GM12878 (cell line): ENCODE measurements at regions not wholly inside any gene's neighbourhood (a gene's known extent, or its start where the extent isn't known, plus 50 kb on each side); places are given as distances from the start of the nearest gene placed in this dataset.

Source experiments
- ATAC-seq: fragments of 200-7000 bp; cut with Tn5 transposase; 3 replicates; pipeline ENCODE4 v1.9.1; 2020; ENCODE audit warnings: mild to moderate bottlenecking, moderate library complexity
- BruUV-seq: library from RNA; stranded (reverse); fragments of 400-500 nt; replicated peaks from 2 replicates; lab custom pipeline; 2021; lab: Mats Ljungman, UMichigan
- CTCF ChIA-PET: fragments of 300-600 bp; sonication (Branson Sonifier 250); formaldehyde crosslinking; extraction: SDS; loops from one replicate; lab custom pipeline; 2021; ENCODE audit warnings: inconsistent platforms; lab: Yijun Ruan, JAX
- POLR2A ChIA-PET: fragments of 350-600 bp; formaldehyde crosslinking; extraction: SDS; loops from one replicate; lab custom pipeline; 2021; ENCODE audit warnings: inconsistent platforms; lab: Charles Lee
- RAD21 ChIA-PET: fragments of 300-600 bp; sonication (Branson Sonifier 250); formaldehyde crosslinking; loops from one replicate; lab custom pipeline; 2023; ENCODE audit warnings: antibody characterized with exemption; ENCODE audit not compliant: unreplicated experiment; lab: Charles Lee
- SMC1A ChIA-PET: fragments of 300-600 bp; sonication (Branson Sonifier 250); formaldehyde crosslinking; loops from one replicate; lab custom pipeline; 2023; ENCODE audit not compliant: unreplicated experiment, uncharacterized antibody; lab: Charles Lee
- DNase-seq: peaks from one replicate; pipeline ENCODE4 v3.0.0-alpha.2; 2011; ENCODE audit warnings: low read depth, low spot score
- FAIRE-seq: peaks from 3 replicates; lab custom pipeline; 2011; peaks lifted over from hg19 to GRCh38; lab: Jason Lieb, UNC
- H2AFZ ChIP-seq: 2 replicates; pipeline ENCODE4 v1.6.0; 2011; ENCODE audit warnings: low read depth, low read length, control low read depth; ENCODE audit not compliant: control insufficient read depth
- H3K27ac ChIP-seq: 2 replicates; pipeline ENCODE4 v1.5.1; 2011; ENCODE audit warnings: control low read depth; ENCODE audit not compliant: control insufficient read depth, insufficient read depth
- H3K27me3 ChIP-seq, 2 experiments: replicated peaks in 1 of 2; 2 replicates each; pipeline versions ENCODE4 v1.6.0 to v1.6.1; 2011; ENCODE audit warnings: low read length in 1 of 2; ENCODE audit not compliant: control insufficient read depth in 2 of 2, insufficient read depth in 2 of 2
- H3K36me3 ChIP-seq, 2 experiments: 2 replicates each; pipeline ENCODE4 v1.5.1; 2011; ENCODE audit warnings: low read length in 1 of 2; ENCODE audit not compliant: control insufficient read depth in 2 of 2, insufficient read depth in 2 of 2
- H3K4me1 ChIP-seq: 2 replicates; pipeline ENCODE4 v1.6.1; 2011; ENCODE audit warnings: mild to moderate bottlenecking, low read length, moderate library complexity, mixed read lengths; ENCODE audit not compliant: control insufficient read depth, insufficient read depth
- H3K4me2 ChIP-seq: 2 replicates; pipeline ENCODE4 v1.6.0; 2011; ENCODE audit warnings: control low read depth; ENCODE audit not compliant: control insufficient read depth, insufficient read depth
- H3K4me3 ChIP-seq: fragments of 200-600 bp; sonication (generic); 2 replicates; pipeline ENCODE4 v1.5.1; 2016
- H3K79me2 ChIP-seq: 2 replicates; pipeline ENCODE4 v1.6.0; 2011; ENCODE audit warnings: low read length; ENCODE audit not compliant: control insufficient read depth, insufficient read depth
- H3K9ac ChIP-seq: 2 replicates; pipeline ENCODE4 v1.8.0; 2011; ENCODE audit warnings: low read length, control low read depth, mixed read lengths; ENCODE audit not compliant: control insufficient read depth, insufficient read depth
- H3K9me3 ChIP-seq: replicated peaks from 3 replicates; pipeline ENCODE4 v1.5.1; 2011; ENCODE audit warnings: mild to moderate bottlenecking, low read length; ENCODE audit not compliant: control insufficient read depth, insufficient read depth
- H4K20me1 ChIP-seq: 2 replicates; pipeline ENCODE4 v1.6.0; 2011; ENCODE audit not compliant: control insufficient read depth, insufficient read depth
- CHD1 ChIP-seq: IDR thresholded peaks from 2 replicates; pipeline ENCODE4 v1.6.1; 2012; ENCODE audit warnings: low read depth, low read length, improper control_type of control experiment
- FOXM1 ChIP-seq: IDR thresholded peaks from 2 replicates; pipeline ENCODE4 v1.6.1; 2012; ENCODE audit warnings: low read depth, mild to moderate bottlenecking, inconsistent platforms, low read length, moderate library complexity
- MLLT1 ChIP-seq: fragments of 450-650 bp; IDR thresholded peaks from 2 replicates; pipeline ENCODE4 v1.6.1; 2016; ENCODE audit warnings: mild to moderate bottlenecking
- NFYA ChIP-seq: IDR thresholded peaks from 2 replicates; pipeline ENCODE4 v1.6.1; 2011; ENCODE audit warnings: low read depth, mild to moderate bottlenecking, low read length, improper control_type of control experiment, borderline replicate concordance
- RB1 ChIP-seq: fragments of 450-650 bp; formaldehyde crosslinking; IDR thresholded peaks from 2 replicates; pipeline ENCODE4 v1.6.1; 2017; ENCODE audit warnings: mild to moderate bottlenecking, borderline replicate concordance
- STAT3 ChIP-seq: IDR thresholded peaks from 2 replicates; pipeline ENCODE4 v1.6.1; 2011; ENCODE audit warnings: low read depth, low read length, improper control_type of control experiment
- ZBED1 ChIP-seq: IDR thresholded peaks from 2 replicates; pipeline ENCODE4 v1.6.1; 2016; ENCODE audit warnings: borderline replicate concordance
- ZSCAN29 ChIP-seq: fragments of 450-650 bp; IDR thresholded peaks from 2 replicates; pipeline ENCODE4 v1.6.1; 2017; ENCODE audit warnings: mild to moderate bottlenecking, moderate library complexity
- ZZZ3 ChIP-seq: IDR thresholded peaks from 2 replicates; pipeline ENCODE4 v1.6.1; 2011; ENCODE audit warnings: low read depth; ENCODE audit not compliant: control insufficient read depth, insufficient read length
- WGBS: methylation state at CpG from one replicate; pipeline ENCODE4 v1.1.6; 2016; ENCODE audit warnings: low lambda C conversion rate; ENCODE audit not compliant: insufficient replicate concordance, insufficient coverage; ENCODE audit errors: missing lambda C conversion rate; 5-methylcytosine and 5-hydroxymethylcytosine counted together
- in situ Hi-C: fragments of 300-500 bp; cut with MboI; formaldehyde crosslinking; loops from 9 replicates; pipeline ENCODE4 v1.14.3; 2018; ENCODE audit warnings: mixed read lengths
- intact Hi-C: fragments of 100-400 bp; cut with micrococcal nuclease; formaldehyde crosslinking; loops from one replicate; pipeline ENCODE4 v1.14.2; 2022; ENCODE audit not compliant: unreplicated experiment

- in situ Hi-C loops = no loop called here
- H3K4me3 ChIP-seq = no peak overlapping the region
- TF ChIP-seq ZBED1 (no peak), ZZZ3 (no peak), FOXM1 (no peak), STAT3 (no peak), ZSCAN29 (no peak), CHD1 (no peak), RB1 (no peak), NFYA (no peak), MLLT1 (no peak)
- TF ChIP-seq, all 136 proteins: peak for 0
- H3K79me2 ChIP-seq = no peaks in the 10 kb centered on the region
- no peak for ATAC-seq
- SMC1A ChIA-PET = no interaction called here
- no peak for FAIRE-seq
- H3K9me3 ChIP-seq = no peaks in the 10 kb centered on the region
- no peak overlapping the region for H3K9ac ChIP-seq
- DNase-seq = no peak
- WGBS = 52% methylated on average over 7 of the region's 7 CpGs
- no peaks in the 10 kb centered on the region for H4K20me1 ChIP-seq
- POLR2A ChIA-PET = no interaction called here
- no TSS peak for BruUV-seq
- intact Hi-C loops = no loop called here
- H3K27me3 ChIP-seq = no peaks in the 10 kb centered on the region; a peak in 1 of 4 replicates
- RAD21 ChIA-PET = no interaction called here
- H3K4me1 ChIP-seq = no peaks in the 10 kb centered on the region
- no peak overlapping the region for H3K27ac ChIP-seq
- no peak overlapping the region for H2AFZ ChIP-seq
- CTCF ChIA-PET = interaction anchor here (1.1 to 1.4 kb wide), 2 partner anchors 11 to 330 kb away, joined by 3 read pairs; no protein-coding TSS in a partner anchor
- H3K4me2 ChIP-seq = no peak overlapping the region
- no peaks in the 10 kb centered on the region for H3K36me3 ChIP-seq
Measured at GRCh38 chr6:134503585-134504281, 185.8 kb upstream of the SGK1 start.
